ENCODE measurements at regions not wholly inside any gene's neighbourhood (a gene's known extent, or its start where the extent isn't known, plus 50 kb on each side); places are given as distances from the start of the nearest gene placed in this dataset.
"Not testable (repeated sequence)": the region's sequence is repeated elsewhere in the genome, so short reads cannot be mapped to it uniquely, and the experiment has no call there.

DNA sequence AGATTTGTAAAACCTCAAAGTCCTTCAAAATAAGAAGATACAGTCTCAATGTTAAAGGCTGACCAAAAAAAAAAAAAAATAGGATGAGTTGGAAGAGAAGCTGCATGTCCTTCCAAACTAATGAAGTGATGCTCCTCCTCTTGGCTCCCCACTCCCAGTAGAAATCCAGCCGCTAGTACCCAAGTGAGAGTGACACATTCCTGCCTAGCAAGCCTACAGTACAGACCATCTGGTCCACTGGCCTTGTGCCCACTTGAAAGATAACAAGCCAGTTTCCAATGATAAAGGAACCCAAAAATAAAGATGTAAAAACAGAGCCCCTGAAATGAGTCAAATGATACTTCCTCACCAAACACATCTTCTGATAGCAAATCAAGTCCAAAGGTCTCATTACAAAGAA is 258.7 kb upstream of the NSMCE3 start:
- peaks cover 6% of the 10 kb centered on the region for H3K27me3 Mint-ChIP-seq
- H3K4me3 Mint-ChIP-seq: no peak overlapping the region
- H3K4me1 Mint-ChIP-seq: no peaks in the 10 kb centered on the region
- no peaks in the 10 kb centered on the region for H3K36me3 Mint-ChIP-seq (ENCODE audit: low read depth)
- DNase-seq: no peak
- no peak for ATAC-seq
- no peak overlapping the region for H3K27ac Mint-ChIP-seq
- no peaks in the 10 kb centered on the region for H3K9me3 Mint-ChIP-seq

DNA sequence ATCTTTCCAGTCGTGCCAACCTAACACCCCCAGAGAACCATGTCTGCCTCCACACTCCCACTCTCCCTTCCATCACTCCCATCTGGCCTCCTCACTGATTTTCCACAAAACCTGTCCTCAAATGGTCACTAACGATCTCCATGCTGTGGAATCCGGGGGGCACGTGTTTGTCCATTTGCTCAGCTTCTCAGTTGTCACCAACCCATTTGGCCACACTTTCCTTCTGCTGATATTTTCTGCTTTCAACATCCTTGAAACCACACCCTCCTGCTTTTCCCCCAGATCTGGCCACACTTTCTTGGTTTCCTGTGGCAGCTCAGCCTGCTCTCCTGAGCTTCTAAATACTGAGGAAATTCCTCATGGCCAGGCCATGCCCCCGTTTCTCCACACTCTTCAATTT is 257.2 kb upstream of the NSMCE3 start:
- ATAC-seq (no peak), DNase-seq (no peak)
- H3K4me3 Mint-ChIP-seq: no peak overlapping the region
- H3K27ac Mint-ChIP-seq: no peak overlapping the region
- no peaks in the 10 kb centered on the region for H3K36me3 Mint-ChIP-seq (ENCODE audit: low read depth)
- H3K4me1 Mint-ChIP-seq: no peaks in the 10 kb centered on the region
- peaks cover 6% of the 10 kb centered on the region for H3K27me3 Mint-ChIP-seq
- no peaks in the 10 kb centered on the region for H3K9me3 Mint-ChIP-seq

DNA sequence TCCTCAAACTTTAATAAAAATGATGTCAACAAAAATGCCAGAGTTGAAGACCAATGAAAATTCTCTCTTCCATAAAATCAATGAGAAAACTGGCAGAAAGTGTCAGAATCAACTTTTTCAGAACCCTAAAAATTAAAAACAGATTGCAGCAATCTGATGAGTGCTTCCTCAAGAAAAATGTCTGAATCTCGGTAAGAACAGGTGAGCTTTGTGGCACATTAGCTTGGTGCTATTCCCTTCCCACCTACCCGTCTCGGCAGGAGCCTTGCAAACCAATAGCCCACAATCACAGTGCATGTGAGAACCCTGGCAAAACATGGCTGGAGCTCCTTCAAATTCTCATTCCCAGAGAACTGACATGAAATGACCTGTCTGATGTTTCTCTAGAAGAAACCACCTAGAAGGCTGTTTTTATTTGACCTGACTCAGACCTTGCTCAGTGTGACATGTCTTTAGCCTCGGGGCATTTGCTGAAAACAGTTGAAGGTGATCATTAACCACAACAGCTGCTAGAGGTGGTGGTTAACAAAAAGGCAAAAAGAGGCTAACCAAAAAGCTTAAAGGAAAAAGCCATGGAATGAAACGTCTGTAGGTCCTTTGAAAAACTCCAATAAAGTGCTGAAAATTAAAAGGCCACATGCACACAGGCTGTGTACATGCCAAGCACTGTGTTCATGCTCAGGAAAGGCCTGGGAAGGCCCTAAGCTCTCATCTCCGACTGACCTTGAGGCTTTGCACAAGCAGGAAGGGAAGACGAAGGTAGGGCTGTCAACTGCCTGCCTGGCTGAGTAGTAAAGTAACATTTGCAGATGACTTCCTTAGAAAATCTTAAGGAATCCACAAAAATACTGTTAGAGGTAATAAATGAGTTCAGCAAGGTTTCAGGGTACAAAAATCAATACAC is 253.0 kb upstream of the NSMCE3 start:
- no peaks in the 10 kb centered on the region for H3K36me3 Mint-ChIP-seq (ENCODE audit: low read depth)
- H3K4me1 Mint-ChIP-seq: no peaks in the 10 kb centered on the region
- ATAC-seq: no peak
- H3K27ac Mint-ChIP-seq: no peak overlapping the region
- DNase-seq: no peak
- H3K9me3 Mint-ChIP-seq: peaks cover 22% of the 10 kb centered on the region
- no peak overlapping the region for H3K4me3 Mint-ChIP-seq
- peaks cover 6% of the 10 kb centered on the region for H3K27me3 Mint-ChIP-seq

DNA sequence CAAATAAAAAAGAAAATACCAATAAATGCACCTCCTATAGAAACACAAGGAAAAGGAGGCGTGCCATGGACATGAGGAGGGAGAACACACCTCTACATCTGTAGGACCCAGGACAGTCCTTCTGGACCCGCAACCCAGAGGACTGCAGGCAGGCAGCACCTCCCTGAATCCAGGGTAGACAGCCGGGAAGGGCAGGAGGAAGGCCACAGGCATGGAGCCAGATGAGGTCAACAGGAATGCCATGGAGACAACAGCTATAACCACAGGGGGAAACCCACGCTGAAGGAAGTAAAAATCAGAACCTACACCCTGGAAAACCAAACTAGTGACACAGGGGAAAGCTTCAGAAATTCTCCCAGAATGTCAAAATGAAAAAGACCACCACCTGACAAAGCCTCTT is 248.8 kb upstream of the NSMCE3 start:
- DNase-seq (no peak), ATAC-seq (no peak)
- no peak overlapping the region for H3K4me3 Mint-ChIP-seq
- no peak overlapping the region for H3K27ac Mint-ChIP-seq
- peaks cover 32% of the 10 kb centered on the region for H3K9me3 Mint-ChIP-seq
- no peaks in the 10 kb centered on the region for H3K36me3 Mint-ChIP-seq (ENCODE audit: low read depth)
- H3K27me3 Mint-ChIP-seq: peaks cover 8% of the 10 kb centered on the region
- no peaks in the 10 kb centered on the region for H3K4me1 Mint-ChIP-seq

DNA sequence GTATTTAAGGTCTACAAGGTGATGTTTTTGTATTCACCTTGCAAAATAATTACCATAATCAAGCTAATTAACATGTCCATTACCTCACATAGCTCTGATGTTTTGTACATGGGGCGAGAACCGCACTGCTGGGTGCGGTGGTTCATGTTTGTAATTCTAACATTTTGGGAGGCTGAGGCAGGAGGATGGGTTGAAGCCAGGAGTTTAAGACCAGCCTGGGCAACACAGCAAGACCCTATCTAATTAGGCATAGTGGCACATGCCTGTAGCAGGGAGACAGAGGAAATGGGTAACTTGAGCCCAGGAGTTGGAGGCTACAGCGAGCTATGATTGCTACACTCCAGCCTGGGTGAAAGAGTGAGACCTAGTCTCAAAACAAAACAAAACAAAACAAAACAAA is 248.2 kb upstream of the NSMCE3 start:
- Mint-ChIP-seq H3K9me3 (peaks cover 32% of the 10 kb centered on the region), H3K4me3 (no peak overlapping the region), H3K27me3 (peaks cover 8% of the 10 kb centered on the region), H3K4me1 (no peaks in the 10 kb centered on the region), H3K36me3 (ENCODE audit: low read depth) (no peaks in the 10 kb centered on the region), H3K27ac (no peak overlapping the region)
- no peak for ATAC-seq
- no peak for DNase-seq

DNA sequence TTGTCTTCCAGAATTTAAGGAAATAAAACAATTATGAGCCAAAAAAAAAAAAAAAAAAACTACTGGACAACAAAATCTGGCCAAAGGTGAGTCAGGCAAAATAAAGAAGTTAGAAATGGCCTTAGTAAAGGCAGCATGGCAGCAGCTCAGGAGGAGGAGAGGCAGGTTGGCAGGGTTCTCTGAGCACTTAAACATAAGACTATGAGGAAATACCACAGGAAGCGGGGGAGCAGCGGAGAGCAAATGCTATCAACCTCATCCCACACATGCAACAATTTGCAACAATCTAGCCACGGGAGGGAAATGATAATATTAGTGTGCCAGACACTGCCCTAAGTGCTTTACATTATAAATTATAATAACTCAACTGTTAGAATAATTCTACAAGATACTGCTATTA is 247.3 kb upstream of the NSMCE3 start:
- H3K27me3 Mint-ChIP-seq: peaks cover 8% of the 10 kb centered on the region
- no peak overlapping the region for H3K4me3 Mint-ChIP-seq
- peaks cover 32% of the 10 kb centered on the region for H3K9me3 Mint-ChIP-seq
- H3K36me3 Mint-ChIP-seq (ENCODE audit: low read depth): no peaks in the 10 kb centered on the region
- no peak overlapping the region for H3K27ac Mint-ChIP-seq
- ATAC-seq: no peak
- DNase-seq: no peak
- H3K4me1 Mint-ChIP-seq: no peaks in the 10 kb centered on the region

DNA sequence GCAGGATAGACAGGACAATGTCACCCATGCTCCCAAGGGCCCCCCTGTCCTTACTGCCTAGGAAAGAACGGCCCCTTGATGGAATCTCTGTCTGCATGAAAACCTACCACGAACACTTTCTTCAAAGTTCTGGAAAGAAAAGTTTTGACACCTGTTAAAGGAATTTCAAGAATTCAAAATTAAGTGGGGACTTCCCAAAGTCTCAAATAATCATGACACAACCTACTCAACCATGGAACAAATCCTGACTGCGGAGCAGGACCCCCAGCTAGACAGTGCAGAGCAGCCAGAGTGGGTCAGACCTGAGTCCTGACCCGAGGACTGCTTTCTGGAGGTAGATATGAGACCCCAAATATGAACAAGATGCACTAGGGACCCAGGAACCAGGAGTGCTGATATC is 245.3 kb upstream of the NSMCE3 start:
- peaks cover 6% of the 10 kb centered on the region for H3K27me3 Mint-ChIP-seq
- peaks cover 30% of the 10 kb centered on the region for H3K9me3 Mint-ChIP-seq
- no peak for ATAC-seq
- no peak overlapping the region for H3K27ac Mint-ChIP-seq
- no peak overlapping the region for H3K4me3 Mint-ChIP-seq
- no peaks in the 10 kb centered on the region for H3K4me1 Mint-ChIP-seq
- DNase-seq: no peak
- no peaks in the 10 kb centered on the region for H3K36me3 Mint-ChIP-seq (ENCODE audit: low read depth)

DNA sequence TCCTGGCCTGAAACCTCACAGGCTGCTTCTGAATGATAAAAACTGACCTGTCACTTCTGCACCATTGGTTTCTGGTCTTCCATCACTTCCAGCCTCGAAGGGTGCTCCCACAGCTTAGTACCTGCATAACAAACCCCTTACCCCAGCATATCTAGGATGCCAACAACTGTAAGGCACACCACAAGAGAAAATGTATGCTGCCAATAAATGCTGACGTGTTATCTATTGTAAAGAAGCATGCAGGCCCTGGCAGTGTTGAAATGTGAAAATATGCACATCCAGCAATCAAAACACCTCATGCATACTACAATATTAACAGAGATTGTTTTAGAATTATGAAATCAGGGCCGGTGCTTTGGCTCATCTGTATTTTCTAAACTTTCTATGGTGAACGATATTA is 242.0 kb upstream of the NSMCE3 start:
- Mint-ChIP-seq H3K4me1 (no peaks in the 10 kb centered on the region), H3K4me3 (no peak overlapping the region), H3K36me3 (ENCODE audit: low read depth) (no peaks in the 10 kb centered on the region), H3K27me3 (peaks cover 10% of the 10 kb centered on the region), H3K27ac (no peak overlapping the region), H3K9me3 (peaks cover 22% of the 10 kb centered on the region)
- DNase-seq (no peak), ATAC-seq (no peak)

DNA sequence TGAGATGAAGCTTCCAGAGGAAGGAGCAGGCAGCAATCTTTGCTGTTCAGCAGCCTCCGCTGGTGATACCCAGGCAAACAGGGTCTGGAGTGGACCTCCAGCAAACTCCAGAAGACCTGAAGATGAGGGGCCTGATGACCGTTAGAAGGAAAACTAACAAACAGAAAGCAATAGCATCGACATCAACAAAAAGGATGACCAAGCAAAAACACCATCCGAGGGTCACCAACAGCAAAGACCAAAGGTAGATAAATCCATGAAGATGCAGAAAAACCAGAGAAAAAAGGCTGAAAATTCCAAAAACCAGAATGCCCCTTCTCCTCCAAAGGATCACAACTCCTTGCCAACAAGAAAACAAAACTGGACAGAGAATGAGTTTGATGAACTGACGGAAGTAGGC is 235.9 kb upstream of the NSMCE3 start:
- not testable (repeated sequence) for DNase-seq; H3K4me1 Mint-ChIP-seq; H3K27ac Mint-ChIP-seq; H3K4me3 Mint-ChIP-seq; ATAC-seq; H3K36me3 Mint-ChIP-seq (ENCODE audit: low read depth)
- Mint-ChIP-seq H3K9me3 (peaks cover 22% of the 10 kb centered on the region), H3K27me3 (peaks cover 10% of the 10 kb centered on the region)

DNA sequence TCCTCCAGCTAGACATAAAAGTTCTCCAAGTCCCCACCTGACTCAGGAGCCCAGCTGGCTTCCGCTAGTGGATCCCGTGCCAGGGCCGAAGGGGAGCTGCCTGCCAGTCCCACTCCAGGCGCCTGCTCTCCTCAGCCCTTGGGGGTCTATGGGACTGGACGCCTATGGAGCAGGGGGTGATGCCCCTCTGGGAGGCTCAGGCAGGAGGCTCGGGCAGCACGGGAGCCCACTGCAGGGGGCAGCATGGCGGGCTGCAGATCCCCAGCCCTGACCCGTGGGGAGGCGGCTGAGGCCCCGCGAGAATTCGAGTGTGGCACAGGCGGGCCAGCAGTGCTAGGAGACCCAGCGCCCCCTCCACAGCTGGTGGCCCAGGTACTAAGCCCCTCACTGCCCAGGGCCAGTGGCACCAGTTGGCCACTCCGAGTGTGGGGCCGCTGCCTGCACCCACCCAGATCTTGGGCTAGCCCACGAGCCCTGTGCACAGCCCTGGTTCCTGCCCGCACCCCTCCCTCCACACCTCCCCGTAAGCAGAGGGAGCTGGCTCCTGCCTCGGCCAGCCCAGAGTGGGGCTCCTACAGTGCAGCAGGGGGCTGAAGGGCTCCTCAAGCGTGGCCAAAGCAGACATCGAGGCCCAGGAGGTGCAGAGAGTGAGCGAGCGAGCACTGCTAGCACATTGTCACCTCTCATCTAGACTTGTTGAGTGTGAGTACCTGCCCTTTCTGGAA is 221.3 kb upstream of the NSMCE3 start:
- no peak overlapping the region for H3K4me3 Mint-ChIP-seq
- peaks cover 3% of the 10 kb centered on the region for H3K27me3 Mint-ChIP-seq
- H3K36me3 Mint-ChIP-seq (ENCODE audit: low read depth): no peaks in the 10 kb centered on the region
- no peaks in the 10 kb centered on the region for H3K4me1 Mint-ChIP-seq
- ATAC-seq (no peak), DNase-seq (no peak)
- no peak overlapping the region for H3K27ac Mint-ChIP-seq
- no peaks in the 10 kb centered on the region for H3K9me3 Mint-ChIP-seq

DNA sequence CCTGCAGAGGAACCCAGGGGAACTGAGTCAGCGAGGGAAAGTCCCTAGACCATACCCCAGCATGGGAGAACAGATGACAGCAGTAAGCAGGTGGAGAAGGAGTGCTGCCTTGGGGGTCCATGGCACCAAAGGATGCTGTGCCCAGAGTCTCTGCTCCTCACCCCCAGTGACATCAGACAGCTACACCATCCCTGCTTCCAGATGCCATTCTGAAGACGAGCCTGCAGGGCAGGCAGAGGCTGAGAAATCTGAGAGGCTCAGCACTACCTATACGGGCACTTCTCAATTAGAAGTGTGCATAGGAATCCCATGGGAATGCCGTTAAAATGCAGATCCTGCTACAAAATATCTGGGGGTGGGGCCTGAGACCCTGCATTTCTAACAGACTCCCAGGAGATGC is 211.3 kb upstream of the NSMCE3 start:
- Mint-ChIP-seq H3K36me3 (ENCODE audit: low read depth) (no peaks in the 10 kb centered on the region), H3K27ac (no peak overlapping the region), H3K27me3 (peaks cover 3% of the 10 kb centered on the region), H3K4me1 (no peaks in the 10 kb centered on the region), H3K4me3 (no peak overlapping the region), H3K9me3 (no peaks in the 10 kb centered on the region)
- no peak for ATAC-seq
- no peak for DNase-seq

DNA sequence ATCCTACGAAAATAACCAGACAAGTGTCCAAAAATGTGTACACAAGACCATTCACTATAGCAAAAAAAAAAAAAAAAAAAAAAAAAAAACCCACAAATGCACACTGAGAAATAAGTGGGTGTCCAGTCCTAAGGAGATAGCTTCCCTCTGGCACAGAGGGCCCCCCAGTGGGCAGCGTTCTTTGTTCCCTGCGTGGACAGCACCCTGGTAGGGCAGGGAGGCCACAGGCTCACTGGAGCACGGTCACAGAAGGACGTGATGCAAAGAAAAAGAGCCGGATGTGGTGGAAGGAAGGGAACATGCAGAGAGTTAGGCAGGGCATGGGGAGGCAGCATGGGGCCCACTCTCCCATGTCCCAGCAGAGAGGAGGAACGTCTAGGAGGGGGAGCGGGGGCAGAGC is 210.7 kb upstream of the NSMCE3 start:
- Mint-ChIP-seq H3K27ac (no peak overlapping the region), H3K4me1 (no peaks in the 10 kb centered on the region)
- ATAC-seq: no peak

DNA sequence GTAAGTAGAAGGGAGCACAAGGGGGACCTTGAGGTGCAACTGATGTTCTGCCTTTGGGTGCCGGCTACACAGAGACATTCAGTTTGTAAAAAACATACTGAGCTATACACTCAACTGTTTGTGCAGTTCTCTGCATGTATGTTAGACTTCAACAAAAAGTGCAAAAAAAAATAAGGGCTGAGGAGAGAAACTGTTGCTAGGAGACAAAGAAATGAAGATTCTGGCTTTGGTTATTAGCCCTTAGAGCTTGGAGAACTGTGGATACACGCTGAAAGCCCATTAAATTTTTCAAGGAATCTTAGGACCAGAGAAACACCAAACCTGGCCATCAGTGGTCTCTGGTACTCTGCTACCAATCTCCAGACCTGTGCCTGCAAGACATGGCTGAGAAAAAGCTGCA is 207.6 kb upstream of the NSMCE3 start:
- Mint-ChIP-seq H3K27ac (no peak overlapping the region), H3K27me3 (peaks cover 3% of the 10 kb centered on the region)
- no peak for DNase-seq

More for the DNA sequence above, 210.7 kb upstream of the NSMCE3 start:
- Mint-ChIP-seq H3K27me3 (peaks cover 3% of the 10 kb centered on the region), H3K9me3 (no peaks in the 10 kb centered on the region), H3K4me3 (no peak overlapping the region), H3K36me3 (ENCODE audit: low read depth) (no peaks in the 10 kb centered on the region)
- DNase-seq: no peak

DNA sequence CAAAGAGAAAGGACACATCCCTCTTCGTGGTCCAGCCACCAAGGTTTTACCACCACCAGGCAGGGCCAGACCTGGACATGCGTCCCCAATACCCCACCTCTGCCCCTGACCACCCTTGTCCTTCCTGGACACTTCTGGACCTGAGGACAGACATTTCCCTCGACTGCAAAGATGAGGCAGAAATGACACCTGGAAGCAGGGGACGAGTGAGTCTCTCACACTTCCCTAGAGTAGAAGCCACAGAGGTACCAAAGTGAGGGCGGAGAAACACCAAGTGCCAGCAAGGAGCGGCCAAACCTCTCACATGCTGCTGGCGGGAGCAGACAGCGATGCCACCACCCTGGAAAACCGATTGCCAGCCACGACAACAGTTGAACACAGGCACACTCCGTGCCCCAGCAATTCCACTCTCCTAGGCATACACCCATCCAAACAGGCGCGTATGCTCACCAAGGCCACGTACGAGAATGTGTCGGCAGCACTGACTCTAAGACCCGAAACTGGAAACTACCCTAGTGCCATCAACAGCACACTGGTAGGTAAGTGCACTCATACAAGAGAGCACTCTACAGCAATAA is 207.0 kb upstream of the NSMCE3 start:
- Mint-ChIP-seq H3K36me3 (ENCODE audit: low read depth) (no peaks in the 10 kb centered on the region), H3K27ac (no peak overlapping the region), H3K4me1 (no peaks in the 10 kb centered on the region), H3K9me3 (no peaks in the 10 kb centered on the region), H3K27me3 (peaks cover 3% of the 10 kb centered on the region), H3K4me3 (no peak overlapping the region)
- ATAC-seq (no peak), DNase-seq (no peak)

More for the DNA sequence above, 207.6 kb upstream of the NSMCE3 start:
- Mint-ChIP-seq H3K9me3 (no peaks in the 10 kb centered on the region), H3K36me3 (ENCODE audit: low read depth) (no peaks in the 10 kb centered on the region), H3K4me3 (no peak overlapping the region), H3K4me1 (no peaks in the 10 kb centered on the region)
- ATAC-seq: no peak

DNA sequence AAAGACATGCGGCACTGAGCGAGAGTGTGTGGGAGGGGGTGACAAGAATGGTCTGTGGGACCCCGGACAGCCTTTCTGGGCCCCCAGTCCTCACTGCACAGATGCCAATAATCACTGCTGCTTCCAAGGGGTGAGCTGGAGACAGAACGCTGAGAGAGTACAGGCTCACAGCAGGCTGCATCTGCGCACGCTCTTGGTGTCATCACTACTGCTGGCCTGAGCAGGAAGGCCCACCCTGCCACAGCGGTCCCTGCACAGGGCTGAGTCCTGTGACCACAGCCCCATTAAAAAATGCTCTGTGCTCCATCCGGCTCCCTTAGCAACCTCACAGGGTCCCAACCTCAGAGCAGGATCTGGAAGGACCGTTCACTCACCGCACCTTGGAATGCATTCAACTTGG is 205.5 kb upstream of the NSMCE3 start:
- H3K27me3 Mint-ChIP-seq: peaks cover 3% of the 10 kb centered on the region
- no peaks in the 10 kb centered on the region for H3K4me1 Mint-ChIP-seq
- no peaks in the 10 kb centered on the region for H3K36me3 Mint-ChIP-seq (ENCODE audit: low read depth)
- no peak for ATAC-seq
- no peak for DNase-seq
- H3K9me3 Mint-ChIP-seq: no peaks in the 10 kb centered on the region
- H3K27ac Mint-ChIP-seq: no peak overlapping the region
- H3K4me3 Mint-ChIP-seq: no peak overlapping the region

All from activated naive CD8-positive, alpha-beta T cell treated with anti-CD3 and anti-CD28 coated beads, Interleukin-2, amount 50 U/mL, for 24 hours (primary cell).